Prostate gland (tissue), 2 donors: ENCODE measurements at regions not wholly inside any gene's neighbourhood (a gene's known extent, or its start where the extent isn't known, plus 50 kb on each side); places are given as distances from the start of the nearest gene placed in this dataset.

Source experiments
- DNase-seq: peaks from one replicate; pipeline ENCODE4 v3.0.0-alpha.2; 2019; ENCODE audit warnings: low spot score
- H3K27ac ChIP-seq, 2 donors: fragments of 200-600 bp; sonication (generic); 2 replicates each; pipeline ENCODE4 v1.5.1; 2017 to 2019
- H3K27me3 ChIP-seq: fragments of 200-600 bp; sonication (generic); replicated peaks from 2 replicates; pipeline ENCODE4 v1.5.1; 2019; ENCODE audit not compliant: insufficient read depth
- H3K36me3 ChIP-seq, 2 donors: fragments of 200-600 bp; sonication (generic); 1 replicate in 1 of 2; 2 replicates in 1 of 2; pipeline versions ENCODE4 v1.5.1 to v1.8.1; 2017 to 2019
- H3K4me1 ChIP-seq: fragments of 200-600 bp; sonication (generic); replicated peaks from 2 replicates; pipeline ENCODE4 v1.5.1; 2019
- H3K4me3 ChIP-seq, 2 donors: fragments of 200-600 bp; sonication (generic); 2 replicates each; pipeline ENCODE4 v1.5.1; 2017 to 2019
- H3K9me3 ChIP-seq: fragments of 200-600 bp; sonication (generic); 2 replicates; pipeline ENCODE4 v1.5.1; 2017
- CTCF ChIP-seq, 4 experiments: fragments of 200-600 bp in 2 of 4; fragments of 450-650 bp in 2 of 4; sonication (generic) in 2 of 4; IDR thresholded peaks; 1 replicate in 3 of 4; 2 replicates in 1 of 4; pipeline ENCODE4 v1.5.1; 2016 to 2019; ENCODE audit warnings: antibody characterized with exemption in 4 of 4, mild to moderate bottlenecking in 2 of 4, moderate library complexity in 2 of 4
- POLR2A ChIP-seq: fragments of 450-650 bp; IDR thresholded peaks from one replicate; pipeline ENCODE4 v1.6.1; 2016; ENCODE audit warnings: antibody characterized with exemption, mild to moderate bottlenecking
- POLR2AphosphoS5 ChIP-seq: sonication (generic); formaldehyde crosslinking; IDR thresholded peaks from one replicate; pipeline ENCODE4 v1.6.1; 2017; ENCODE audit warnings: antibody characterized with exemption
- WGBS: methylation state at CpG from one replicate; pipeline ENCODE4 v1.1.5; 2018; 5-methylcytosine and 5-hydroxymethylcytosine counted together
- intact Hi-C: fragments of 100-400 bp; cut with DNase I; formaldehyde crosslinking; loops from one replicate; pipeline ENCODE4 v1.14.2; 2022

- Histone ChIP-seq H3K4me1 (no peaks in the 10 kb centered on the region), H3K4me3 (no peak overlapping the region), H3K27ac (no peak overlapping the region), H3K36me3 (no peaks in the 10 kb centered on the region), H3K27me3 (no peaks in the 10 kb centered on the region), H3K9me3 (no peaks in the 10 kb centered on the region)
- TF ChIP-seq CTCF (IDR thresholded peaks at IDR 0.05) (no peak), POLR2A (no peak), POLR2AphosphoS5 (no peak)
- DNase-seq: no peak
- 79% methylated on average over 1 of the region's 1 CpG for WGBS
- intact Hi-C loops: no loop called here
Measured at GRCh38 chr5:89401659-89402058, 518.7 kb upstream of the MEF2C start.

- intact Hi-C loops: no loop called here
- no peak for TF ChIP-seq POLR2A
- no peak for TF ChIP-seq CTCF (IDR thresholded peaks at IDR 0.05)
- no peak for TF ChIP-seq POLR2AphosphoS5
- no peaks in the 10 kb centered on the region for H3K9me3 ChIP-seq
- no peaks in the 10 kb centered on the region for H3K36me3 ChIP-seq
- no peaks in the 10 kb centered on the region for H3K27me3 ChIP-seq
- H3K4me3 ChIP-seq: no peak overlapping the region
- DNase-seq: no peak
- H3K4me1 ChIP-seq: no peaks in the 10 kb centered on the region
- H3K27ac ChIP-seq: no peak overlapping the region
- WGBS: 91% methylated on average over 3 of the region's 3 CpGs
Measured at GRCh38 chr5:89401012-89401411, 518.0 kb upstream of the MEF2C start.

DNA sequence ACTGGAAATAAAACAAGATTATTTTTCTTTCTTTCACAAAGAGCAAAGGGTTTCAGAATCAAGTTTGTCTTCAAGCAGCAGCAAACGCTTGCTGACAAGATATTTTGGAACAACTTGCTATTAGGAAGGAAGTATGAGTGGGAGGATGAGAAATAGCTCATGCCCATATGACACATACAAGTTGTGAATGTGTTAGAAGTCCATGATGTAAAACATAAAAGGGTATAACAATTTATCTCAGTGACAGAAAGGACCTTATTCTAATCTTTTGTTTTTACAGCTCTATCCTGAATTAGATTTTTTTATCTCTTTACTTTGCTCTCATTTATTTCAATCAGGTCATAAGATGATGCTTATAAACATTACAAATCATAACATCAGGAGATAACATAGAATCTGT lies 516.6 kb upstream of the MEF2C start:
- Histone ChIP-seq H3K4me1 (no peaks in the 10 kb centered on the region), H3K36me3 (no peaks in the 10 kb centered on the region), H3K27me3 (no peaks in the 10 kb centered on the region), H3K27ac (no peak overlapping the region), H3K9me3 (no peaks in the 10 kb centered on the region), H3K4me3 (no peak overlapping the region)
- WGBS: 49% methylated on average over 1 of the region's 1 CpG
- intact Hi-C loops: no loop called here
- DNase-seq: no peak
- no peak for TF ChIP-seq CTCF (IDR thresholded peaks at IDR 0.05)
- TF ChIP-seq POLR2A: no peak
- no peak for TF ChIP-seq POLR2AphosphoS5

GRCh38 chr5:89397096-89397495 lies 514.1 kb upstream of the MEF2C start:
- H3K4me1 ChIP-seq: no peaks in the 10 kb centered on the region
- DNase-seq: no peak
- no peak overlapping the region for H3K4me3 ChIP-seq
- H3K9me3 ChIP-seq: no peaks in the 10 kb centered on the region
- WGBS: 91% methylated on average over 1 of the region's 1 CpG
- intact Hi-C loops: no loop called here
- H3K36me3 ChIP-seq: no peaks in the 10 kb centered on the region
- no peaks in the 10 kb centered on the region for H3K27me3 ChIP-seq
- TF ChIP-seq CTCF (IDR thresholded peaks at IDR 0.05): no peak
- no peak for TF ChIP-seq POLR2AphosphoS5
- no peak for TF ChIP-seq POLR2A
- no peak overlapping the region for H3K27ac ChIP-seq

GRCh38 chr5:89396278-89396954 lies 513.4 kb upstream of the MEF2C start:
- no peak for TF ChIP-seq CTCF (IDR thresholded peaks at IDR 0.05)
- TF ChIP-seq POLR2AphosphoS5: no peak
- no peak for TF ChIP-seq POLR2A
- no peaks in the 10 kb centered on the region for H3K27me3 ChIP-seq
- no peaks in the 10 kb centered on the region for H3K4me1 ChIP-seq
- no peaks in the 10 kb centered on the region for H3K9me3 ChIP-seq
- WGBS: 24% methylated on average over 2 of the region's 2 CpGs
- no peaks in the 10 kb centered on the region for H3K36me3 ChIP-seq
- no peak overlapping the region for H3K4me3 ChIP-seq
- intact Hi-C loops: no loop called here
- DNase-seq: no peak
- no peak overlapping the region for H3K27ac ChIP-seq
